Endodermal cell (in vitro differentiated cells): ENCODE measurements at regions not wholly inside any gene's neighbourhood (a gene's known extent, or its start where the extent isn't known, plus 50 kb on each side); places are given as distances from the start of the nearest gene placed in this dataset.

Source experiments
- DNase-seq: peaks from one replicate; pipeline ENCODE4 v3.0.0-alpha.2; 2017
- H3K27ac ChIP-seq: 2 replicates; pipeline ENCODE4 v1.5.1; 2013; ENCODE audit warnings: mild to moderate bottlenecking, low read depth, low read length, moderate library complexity
- H3K27me3 ChIP-seq: 2 replicates; pipeline ENCODE4 v1.6.1; 2013; ENCODE audit warnings: mild to moderate bottlenecking, low read length, moderate library complexity; ENCODE audit not compliant: insufficient read depth, control insufficient read depth, poor library complexity, severe bottlenecking
- H3K36me3 ChIP-seq: 2 replicates; pipeline ENCODE4 v1.7.0; 2013; ENCODE audit warnings: mild to moderate bottlenecking, low read length, moderate library complexity; ENCODE audit not compliant: control insufficient read depth, insufficient read depth
- H3K4me1 ChIP-seq: one replicate; pipeline ENCODE4 v1.7.0; 2013; ENCODE audit warnings: low read length; ENCODE audit not compliant: control insufficient read depth, insufficient read depth
- H3K4me3 ChIP-seq: 2 replicates; pipeline ENCODE4 v1.5.1; 2013; ENCODE audit warnings: mild to moderate bottlenecking, low read length, moderate library complexity
- H3K9ac ChIP-seq: 2 replicates; pipeline ENCODE4 v1.6.1; 2013; ENCODE audit warnings: mild to moderate bottlenecking, low read length, moderate library complexity; ENCODE audit not compliant: poor library complexity, severe bottlenecking; ENCODE audit errors: extremely low read depth
- H3K9me3 ChIP-seq: 2 replicates; pipeline ENCODE4 v1.6.1; 2013; ENCODE audit warnings: mild to moderate bottlenecking, low read length, moderate library complexity; ENCODE audit not compliant: control insufficient read depth
- H3K27ac Mint-ChIP-seq: 2 replicates; pipeline ENCODE4 v1.8.0; 2020; ENCODE audit warnings: mixed read lengths
- H3K27me3 Mint-ChIP-seq: 2 replicates; pipeline ENCODE4 v1.8.0; 2021; ENCODE audit warnings: mild to moderate bottlenecking, mixed read lengths; ENCODE audit not compliant: insufficient read depth
- H3K36me3 Mint-ChIP-seq: 2 replicates; pipeline ENCODE4 v1.8.0; 2020; ENCODE audit warnings: low read depth, mixed read lengths
- H3K4me1 Mint-ChIP-seq: 2 replicates; pipeline ENCODE4 v1.8.0; 2020; ENCODE audit warnings: mixed read lengths
- H3K4me3 Mint-ChIP-seq: 2 replicates; pipeline ENCODE4 v1.8.0; 2020; ENCODE audit warnings: mild to moderate bottlenecking, moderate library complexity, mixed read lengths
- H3K9me3 Mint-ChIP-seq: 2 replicates; pipeline ENCODE4 v1.8.0; 2020; ENCODE audit warnings: mild to moderate bottlenecking, mixed read lengths
- WGBS, 2 experiments: methylation state at CpG; one replicate each; pipeline versions ENCODE4 v1.1.5 to v1.1.7; 2013; ENCODE audit warnings: missing lambda C conversion rate in 2 of 2, mixed read lengths in 1 of 2; ENCODE audit not compliant: insufficient coverage in 1 of 2, insufficient read length in 1 of 2; 5-methylcytosine and 5-hydroxymethylcytosine counted together
- TF ChIP-seq, protein P1 (sequence below): fragments of 200-600 bp; sonication (generic); conservative IDR thresholded peaks from 2 replicates; pipeline ENCODE4 v1.5.0; 2021; ENCODE audit warnings: antibody characterized with exemption, mild to moderate bottlenecking

DNA sequence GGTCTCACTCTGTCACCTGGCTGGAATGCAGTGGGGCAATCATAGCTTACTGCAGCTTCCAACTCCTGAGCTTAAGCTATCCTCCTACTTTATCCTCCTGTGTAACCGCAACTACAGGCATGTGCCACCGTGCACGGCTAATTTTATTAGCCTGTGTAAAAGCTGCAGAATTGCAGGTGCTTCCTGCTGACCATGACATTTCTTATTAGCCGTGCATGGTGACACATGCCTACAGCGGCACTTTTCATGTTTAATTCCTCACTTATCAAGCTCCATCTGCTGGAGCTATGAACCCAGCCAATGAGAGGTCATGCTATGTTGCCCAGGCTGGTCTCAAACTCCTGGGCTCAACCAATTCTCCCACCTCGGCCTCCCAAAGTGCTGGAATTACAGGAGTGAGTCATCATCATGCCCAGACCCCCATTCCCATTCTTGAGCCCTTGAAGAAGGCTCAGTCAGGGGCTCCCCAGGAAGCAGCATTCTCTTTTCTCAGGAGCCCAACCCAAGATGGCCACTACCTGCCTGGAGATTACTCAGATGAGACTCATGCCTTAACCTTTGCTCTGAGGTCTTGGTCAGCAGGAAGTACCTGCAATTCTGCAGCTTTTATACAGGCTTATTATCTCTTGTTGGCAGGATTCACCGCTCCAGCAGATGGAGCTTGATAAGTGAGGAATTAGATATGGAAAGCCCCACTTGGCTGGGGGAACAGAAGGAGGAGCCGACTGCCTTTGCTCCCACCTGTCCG, 503.2 kb downstream of the MED13L start:
- Histone ChIP-seq H3K36me3 (no peaks in the 10 kb centered on the region), H3K27ac (no peak overlapping the region), H3K9ac (no peak overlapping the region), H3K9me3 (no peaks in the 10 kb centered on the region), H3K27me3 (no peaks in the 10 kb centered on the region), H3K4me1 (no peaks in the 10 kb centered on the region), H3K4me3 (no peak overlapping the region)
- H3K27ac Mint-ChIP-seq: no peak overlapping the region
- H3K36me3 Mint-ChIP-seq: no peaks in the 10 kb centered on the region
- DNase-seq: no peak
- H3K4me3 Mint-ChIP-seq: no peak overlapping the region
- TF ChIP-seq, protein P1, sequence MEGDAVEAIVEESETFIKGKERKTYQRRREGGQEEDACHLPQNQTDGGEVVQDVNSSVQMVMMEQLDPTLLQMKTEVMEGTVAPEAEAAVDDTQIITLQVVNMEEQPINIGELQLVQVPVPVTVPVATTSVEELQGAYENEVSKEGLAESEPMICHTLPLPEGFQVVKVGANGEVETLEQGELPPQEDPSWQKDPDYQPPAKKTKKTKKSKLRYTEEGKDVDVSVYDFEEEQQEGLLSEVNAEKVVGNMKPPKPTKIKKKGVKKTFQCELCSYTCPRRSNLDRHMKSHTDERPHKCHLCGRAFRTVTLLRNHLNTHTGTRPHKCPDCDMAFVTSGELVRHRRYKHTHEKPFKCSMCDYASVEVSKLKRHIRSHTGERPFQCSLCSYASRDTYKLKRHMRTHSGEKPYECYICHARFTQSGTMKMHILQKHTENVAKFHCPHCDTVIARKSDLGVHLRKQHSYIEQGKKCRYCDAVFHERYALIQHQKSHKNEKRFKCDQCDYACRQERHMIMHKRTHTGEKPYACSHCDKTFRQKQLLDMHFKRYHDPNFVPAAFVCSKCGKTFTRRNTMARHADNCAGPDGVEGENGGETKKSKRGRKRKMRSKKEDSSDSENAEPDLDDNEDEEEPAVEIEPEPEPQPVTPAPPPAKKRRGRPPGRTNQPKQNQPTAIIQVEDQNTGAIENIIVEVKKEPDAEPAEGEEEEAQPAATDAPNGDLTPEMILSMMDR: no peak
- H3K27me3 Mint-ChIP-seq: peaks cover 6% of the 10 kb centered on the region
- no peaks in the 10 kb centered on the region for H3K9me3 Mint-ChIP-seq
- 87 to 90% methylated on average over 6 to 7 of the region's 9 CpGs for WGBS, 2 experiments
- H3K4me1 Mint-ChIP-seq: no peaks in the 10 kb centered on the region

DNA sequence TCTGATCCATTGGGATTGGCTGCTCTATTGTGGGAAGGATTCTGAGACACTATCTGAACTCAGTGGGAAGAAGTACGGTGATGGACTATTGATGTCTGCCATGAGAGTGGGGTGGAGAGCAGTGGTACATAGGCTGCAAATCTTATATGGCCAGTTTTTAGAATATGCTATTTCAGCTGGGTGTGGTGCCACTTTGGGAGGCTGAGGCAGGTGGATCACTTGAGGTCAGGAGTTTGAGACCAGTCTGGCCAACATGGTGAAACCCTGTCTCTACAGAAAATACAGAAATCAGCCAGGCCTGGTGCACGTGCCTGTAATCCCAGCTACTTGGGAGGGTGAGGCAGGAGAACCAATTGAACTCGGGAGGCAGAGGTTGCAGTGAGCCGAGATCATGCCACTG, 505.9 kb downstream of the MED13L start:
- no peaks in the 10 kb centered on the region for H3K36me3 Mint-ChIP-seq
- TF ChIP-seq, protein P1: no peak
- Histone ChIP-seq H3K4me1 (no peaks in the 10 kb centered on the region), H3K27me3 (no peaks in the 10 kb centered on the region), H3K27ac (no peak overlapping the region), H3K9me3 (no peaks in the 10 kb centered on the region), H3K9ac (no peak overlapping the region), H3K4me3 (no peak overlapping the region), H3K36me3 (no peaks in the 10 kb centered on the region)
- 83 to 91% methylated on average over 4 of the region's 4 CpGs for WGBS, 2 experiments
- H3K27ac Mint-ChIP-seq: no peak overlapping the region
- H3K9me3 Mint-ChIP-seq: no peaks in the 10 kb centered on the region
- H3K4me3 Mint-ChIP-seq: no peak overlapping the region
- DNase-seq: no peak
- H3K4me1 Mint-ChIP-seq: no peaks in the 10 kb centered on the region
- H3K27me3 Mint-ChIP-seq: peaks cover 6% of the 10 kb centered on the region

DNA sequence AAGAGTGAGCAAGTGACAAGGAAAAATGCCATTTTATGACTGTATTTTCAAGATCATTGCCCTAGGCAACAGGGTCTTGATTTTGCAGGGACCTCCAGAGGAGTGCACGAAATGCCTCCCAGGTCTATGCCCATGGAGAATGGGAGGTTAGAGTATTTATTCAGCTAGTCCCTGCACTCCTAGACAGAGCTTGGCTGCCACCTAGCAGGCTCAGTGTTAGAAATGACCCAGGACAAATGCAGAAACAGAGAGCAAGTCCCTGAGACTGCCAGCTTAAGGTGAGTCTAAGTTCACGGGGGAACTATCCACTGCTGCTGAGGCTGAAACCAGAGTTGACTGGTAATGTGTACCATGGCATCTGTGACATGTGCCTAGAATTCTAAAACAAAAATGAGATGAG, 506.4 kb downstream of the MED13L start:
- Mint-ChIP-seq H3K4me3 (no peak overlapping the region), H3K27me3 (peaks cover 6% of the 10 kb centered on the region), H3K9me3 (no peaks in the 10 kb centered on the region), H3K27ac (no peak overlapping the region), H3K4me1 (no peaks in the 10 kb centered on the region), H3K36me3 (no peaks in the 10 kb centered on the region)
- Histone ChIP-seq H3K36me3 (no peaks in the 10 kb centered on the region), H3K9me3 (no peaks in the 10 kb centered on the region), H3K27me3 (no peaks in the 10 kb centered on the region), H3K9ac (no peak overlapping the region), H3K27ac (no peak overlapping the region), H3K4me1 (no peaks in the 10 kb centered on the region), H3K4me3 (no peak overlapping the region)
- WGBS, 2 experiments: 80 to 88% methylated on average over 2 of the region's 2 CpGs
- DNase-seq: peak; percentile 75
- TF ChIP-seq, protein P1: peak; percentile 75
